GM12875 (cell line): ENCODE measurements at regions not wholly inside any gene's neighbourhood (a gene's known extent, or its start where the extent isn't known, plus 50 kb on each side); places are given as distances from the start of the nearest gene placed in this dataset.

Experiments used
- H3K4me3 ChIP-seq: one replicate; pipeline ENCODE4 v1.5.1; 2011; ENCODE audit warnings: low read depth, low read length, control low read depth
- TF ChIP-seq, protein P1 (sequence below): IDR thresholded peaks from 2 replicates; pipeline ENCODE4 v1.5.1; 2011; ENCODE audit warnings: low read depth, mild to moderate bottlenecking, control low read depth, inconsistent platforms, low read length, moderate library complexity, borderline replicate concordance; ENCODE audit not compliant: insufficient read depth

- H3K4me3 ChIP-seq: no peak overlapping the region
- TF ChIP-seq, protein P1, sequence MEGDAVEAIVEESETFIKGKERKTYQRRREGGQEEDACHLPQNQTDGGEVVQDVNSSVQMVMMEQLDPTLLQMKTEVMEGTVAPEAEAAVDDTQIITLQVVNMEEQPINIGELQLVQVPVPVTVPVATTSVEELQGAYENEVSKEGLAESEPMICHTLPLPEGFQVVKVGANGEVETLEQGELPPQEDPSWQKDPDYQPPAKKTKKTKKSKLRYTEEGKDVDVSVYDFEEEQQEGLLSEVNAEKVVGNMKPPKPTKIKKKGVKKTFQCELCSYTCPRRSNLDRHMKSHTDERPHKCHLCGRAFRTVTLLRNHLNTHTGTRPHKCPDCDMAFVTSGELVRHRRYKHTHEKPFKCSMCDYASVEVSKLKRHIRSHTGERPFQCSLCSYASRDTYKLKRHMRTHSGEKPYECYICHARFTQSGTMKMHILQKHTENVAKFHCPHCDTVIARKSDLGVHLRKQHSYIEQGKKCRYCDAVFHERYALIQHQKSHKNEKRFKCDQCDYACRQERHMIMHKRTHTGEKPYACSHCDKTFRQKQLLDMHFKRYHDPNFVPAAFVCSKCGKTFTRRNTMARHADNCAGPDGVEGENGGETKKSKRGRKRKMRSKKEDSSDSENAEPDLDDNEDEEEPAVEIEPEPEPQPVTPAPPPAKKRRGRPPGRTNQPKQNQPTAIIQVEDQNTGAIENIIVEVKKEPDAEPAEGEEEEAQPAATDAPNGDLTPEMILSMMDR: no peak
Observed at GRCh38 chr18:67938660-67939059, 422.1 kb upstream of the DSEL start.

- no peak overlapping the region for H3K4me3 ChIP-seq
- TF ChIP-seq, protein P1: no peak
Observed at GRCh38 chr18:67935638-67936037, 419.1 kb upstream of the DSEL start.

DNA sequence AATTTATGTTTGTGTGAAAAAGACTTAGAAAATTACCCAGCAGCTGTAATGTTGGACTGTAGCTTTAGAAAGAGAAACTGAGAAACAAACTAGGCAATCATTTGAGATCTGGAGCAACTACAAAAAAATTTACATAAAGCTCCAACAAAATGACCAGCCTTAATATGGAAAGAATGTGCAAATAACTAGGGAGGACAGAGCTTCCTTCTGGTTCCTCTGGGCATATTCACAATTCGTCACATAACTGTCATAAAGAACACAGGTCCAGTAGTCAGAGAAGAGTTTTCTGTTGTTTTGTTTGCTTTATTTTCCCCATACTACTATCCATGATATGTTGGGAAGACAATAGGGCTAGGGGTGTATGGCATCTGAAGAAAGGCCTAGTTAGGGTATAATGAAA is 416.8 kb upstream of the DSEL start:
- TF ChIP-seq, protein P1: no peak
- no peak overlapping the region for H3K4me3 ChIP-seq

DNA sequence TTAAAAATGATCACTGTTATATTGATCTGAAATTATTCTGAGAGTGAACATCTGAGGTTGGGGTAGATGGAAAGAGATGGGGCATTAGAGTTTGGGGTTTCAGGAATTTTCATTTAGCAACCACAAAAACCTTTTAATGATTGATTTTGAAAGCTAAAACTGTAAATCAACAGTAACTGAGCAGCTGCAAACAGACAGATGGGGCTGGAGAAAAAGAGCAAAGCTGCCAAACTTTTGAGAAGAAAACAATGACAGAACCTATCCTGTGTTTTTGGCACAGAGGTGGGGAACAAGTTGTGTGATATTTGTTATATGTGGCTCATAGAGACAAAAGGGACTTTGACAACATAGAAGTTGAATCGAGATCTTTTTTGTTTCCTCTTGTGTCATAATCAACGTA is 415.8 kb upstream of the DSEL start:
- TF ChIP-seq, protein P1: no peak
- H3K4me3 ChIP-seq: no peak overlapping the region

GRCh38 chr18:67926929-67927864 is 410.7 kb upstream of the DSEL start:
- TF ChIP-seq, protein P1: no peak
- H3K4me3 ChIP-seq: no peak overlapping the region

DNA sequence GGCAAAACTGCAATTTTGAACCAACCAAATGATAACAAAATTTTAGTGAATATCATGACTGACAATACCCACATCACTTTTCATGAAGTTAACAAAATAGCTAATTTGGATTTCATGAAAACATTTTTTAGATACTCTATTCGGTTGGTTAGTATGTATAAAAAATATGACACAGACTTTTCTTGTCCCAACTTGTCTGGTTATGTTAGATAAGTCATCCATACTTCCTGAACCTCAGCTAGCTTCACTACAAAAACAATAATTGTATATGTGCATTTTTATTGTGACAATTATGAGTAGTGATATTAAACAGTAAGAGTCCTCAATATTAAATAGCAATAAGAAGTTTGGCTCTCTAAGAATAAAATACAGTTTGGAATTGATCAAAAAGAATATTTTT is 408.1 kb upstream of the DSEL start:
- H3K4me3 ChIP-seq: no peak overlapping the region
- TF ChIP-seq, protein P1: no peak

- TF ChIP-seq, protein P1: no peak
- H3K4me3 ChIP-seq: no peak overlapping the region
Observed at GRCh38 chr18:67919316-67919715, 402.8 kb upstream of the DSEL start.
